HEK293T (cell line): ENCODE measurements at regions not wholly inside any gene's neighbourhood (a gene's known extent, or its start where the extent isn't known, plus 50 kb on each side); places are given as distances from the start of the nearest gene placed in this dataset.

Experiments
- CTCF ChIA-PET: fragments of 350-600 bp; formaldehyde crosslinking; extraction: SDS; loops from one replicate; lab custom pipeline; 2021; ENCODE audit warnings: antibody characterized with exemption, inconsistent platforms; lab: Yijun Ruan, JAX
- POLR2A ChIA-PET: fragments of 350-600 bp; formaldehyde crosslinking; extraction: SDS; loops from one replicate; lab custom pipeline; 2020; ENCODE audit warnings: antibody characterized with exemption, inconsistent platforms; lab: Yijun Ruan, JAX
- DNase-seq: peaks from one replicate; pipeline ENCODE4 v3.0.0; 2012; ENCODE audit warnings: mixed read lengths; ENCODE audit errors: extremely low spot score
- ARNT ChIP-seq: fragments of 450-650 bp; IDR thresholded peaks from 2 replicates; pipeline ENCODE4 v1.6.1; 2017; ENCODE audit warnings: mild to moderate bottlenecking
- BHLHE40 ChIP-seq: fragments of 450-650 bp; IDR thresholded peaks from 2 replicates; pipeline ENCODE4 v1.6.1; 2016; ENCODE audit warnings: mild to moderate bottlenecking, moderate library complexity, borderline replicate concordance
- CTBP1 ChIP-seq: fragments of 450-650 bp; IDR thresholded peaks from 2 replicates; pipeline ENCODE4 v1.6.1; 2016; ENCODE audit warnings: borderline replicate concordance
- ELF4 ChIP-seq: fragments of 450-650 bp; IDR thresholded peaks from 2 replicates; pipeline ENCODE4 v1.6.1; 2017; ENCODE audit warnings: antibody characterized with exemption
- FOXA1 ChIP-seq: fragments of 450-650 bp; IDR thresholded peaks from 2 replicates; pipeline ENCODE4 v1.6.1; 2016; ENCODE audit warnings: mild to moderate bottlenecking
- FOXK2 ChIP-seq: fragments of 450-650 bp; IDR thresholded peaks from 2 replicates; pipeline ENCODE4 v1.6.1; 2016; ENCODE audit warnings: mild to moderate bottlenecking
- FOXM1 ChIP-seq: fragments of 450-650 bp; IDR thresholded peaks from 2 replicates; pipeline ENCODE4 v1.6.1; 2017; ENCODE audit warnings: mild to moderate bottlenecking, borderline replicate concordance
- HDGF ChIP-seq: fragments of 450-650 bp; IDR thresholded peaks from 2 replicates; pipeline ENCODE4 v1.6.1; 2017; ENCODE audit warnings: antibody characterized with exemption, borderline replicate concordance
- L3MBTL2 ChIP-seq: fragments of 450-650 bp; conservative IDR thresholded peaks from 2 replicates; pipeline ENCODE4 v1.6.1; 2016; ENCODE audit warnings: mild to moderate bottlenecking
- LEF1 ChIP-seq: fragments of 450-650 bp; IDR thresholded peaks from 2 replicates; pipeline ENCODE4 v1.6.1; 2017; ENCODE audit warnings: mild to moderate bottlenecking, borderline replicate concordance
- NFRKB ChIP-seq: fragments of 450-650 bp; IDR thresholded peaks from 2 replicates; pipeline ENCODE4 v1.6.1; 2016; ENCODE audit warnings: mild to moderate bottlenecking, moderate library complexity
- PKNOX1 ChIP-seq: fragments of 450-650 bp; IDR thresholded peaks from 2 replicates; pipeline ENCODE4 v1.6.1; 2016
- SP1 ChIP-seq: fragments of 450-650 bp; IDR thresholded peaks from 2 replicates; pipeline ENCODE4 v1.6.1; 2017
- SUZ12 ChIP-seq: fragments of 450-650 bp; IDR thresholded peaks from 2 replicates; pipeline ENCODE4 v1.6.1; 2016; ENCODE audit warnings: mild to moderate bottlenecking
- TARDBP ChIP-seq: fragments of 450-650 bp; IDR thresholded peaks from 2 replicates; pipeline ENCODE4 v1.6.1; 2016
- ZNF384 ChIP-seq: fragments of 450-650 bp; IDR thresholded peaks from 2 replicates; pipeline ENCODE4 v1.6.1; 2016

GRCh38 chr6:98274691-98275090 lies 559.7 kb upstream of the POU3F2 start:
- ChIA-PET POLR2A (no interaction called here), CTCF (no interaction called here)
- TF ChIP-seq ARNT (no peak), HDGF (no peak), PKNOX1 (no peak), FOXK2 (no peak), L3MBTL2 (no peak), SUZ12 (no peak), NFRKB (no peak)
- no peak for DNase-seq

- TF ChIP-seq NFRKB (no peak), HDGF (no peak), TARDBP (no peak), CTBP1 (no peak), LEF1 (no peak), SUZ12 (no peak), ZNF384 (no peak), PKNOX1 (no peak), SP1 (no peak), L3MBTL2 (no peak), FOXA1 (no peak), BHLHE40 (no peak), ARNT (no peak), FOXM1 (no peak), FOXK2 (no peak)
- POLR2A ChIA-PET = no interaction called here
- CTCF ChIA-PET = no interaction called here
- no peak for DNase-seq
These were observed 553.9 kb upstream of the POU3F2 start for GRCh38 chr6:98280492-98280891.

GRCh38 chr6:98286620-98287019 lies 547.8 kb upstream of the POU3F2 start:
- TF ChIP-seq FOXM1 = no peak
- no peak for TF ChIP-seq BHLHE40
- no peak for TF ChIP-seq SUZ12
- TF ChIP-seq NFRKB = no peak
- no peak for TF ChIP-seq HDGF
- TF ChIP-seq FOXK2 = no peak
- TF ChIP-seq ZNF384 = no peak
- TF ChIP-seq ARNT = no peak
- no peak for TF ChIP-seq FOXA1
- TF ChIP-seq LEF1 = no peak
- TF ChIP-seq PKNOX1 = no peak
- no peak for TF ChIP-seq L3MBTL2
- TF ChIP-seq TARDBP = no peak
- no peak for TF ChIP-seq ELF4
- TF ChIP-seq SP1 = no peak
- TF ChIP-seq CTBP1 = no peak
- no peak for DNase-seq
- ChIA-PET POLR2A (interaction anchor here (0.6 kb wide), 1 partner anchor 1365 kb away, joined by 3 read pairs; no protein-coding TSS in a partner anchor), CTCF (no interaction called here)

- DNase-seq = no peak
- POLR2A ChIA-PET = no interaction called here
- TF ChIP-seq FOXK2 (no peak), CTBP1 (no peak), PKNOX1 (no peak), ZNF384 (no peak), TARDBP (no peak), BHLHE40 (no peak), NFRKB (no peak), SUZ12 (no peak), L3MBTL2 (no peak), ELF4 (no peak), SP1 (no peak), FOXA1 (no peak), ARNT (no peak), FOXM1 (no peak), HDGF (no peak), LEF1 (no peak)
- CTCF ChIA-PET = no interaction called here
These were observed 546.5 kb upstream of the POU3F2 start for GRCh38 chr6:98287876-98288275.

GRCh38 chr6:98292810-98293209 lies 541.6 kb upstream of the POU3F2 start:
- DNase-seq = no peak
- ChIA-PET CTCF (no interaction called here), POLR2A (no interaction called here)
- TF ChIP-seq HDGF (no peak), ELF4 (no peak), SUZ12 (no peak), FOXK2 (no peak), FOXA1 (no peak), BHLHE40 (no peak), L3MBTL2 (no peak), SP1 (no peak), TARDBP (no peak)
